B cell (primary cell): ENCODE measurements at regions not wholly inside any gene's neighbourhood (a gene's known extent, or its start where the extent isn't known, plus 50 kb on each side); places are given as distances from the start of the nearest gene placed in this dataset.

ENCODE experiments used
- ATAC-seq: fragments of 200-7000 bp; cut with Tn5 transposase; one replicate; pipeline ENCODE4 v1.10.0; 2021; ENCODE audit warnings: low read depth, mild to moderate bottlenecking, moderate number of reproducible peaks, moderate library complexity
- CTCF ChIA-PET: fragments of 350-600 bp; sonication (Branson Sonifier 250); formaldehyde crosslinking; loops from one replicate; lab custom pipeline; 2021; ENCODE audit warnings: antibody characterized with exemption, inconsistent platforms; lab: Charles Lee
- POLR2A ChIA-PET: fragments of 350-600 bp; sonication (Branson Sonifier 250); formaldehyde crosslinking; loops from one replicate; lab custom pipeline; 2021; ENCODE audit warnings: antibody characterized with exemption; lab: Charles Lee
- DNase-seq: peaks from one replicate; pipeline ENCODE4 v3.0.0; 2013
- H2AFZ ChIP-seq: 2 replicates; pipeline ENCODE4 v1.6.1; 2012; ENCODE audit warnings: mild to moderate bottlenecking, low read depth, low read length; ENCODE audit not compliant: insufficient read depth, poor library complexity, severe bottlenecking
- H3K27ac ChIP-seq, 2 donors: 1 replicate in 1 of 2; 2 replicates in 1 of 2; pipeline ENCODE4 v1.5.1; 2012 to 2013; ENCODE audit warnings: low read length in 2 of 2, mild to moderate bottlenecking in 2 of 2, moderate library complexity in 1 of 2
- H3K27me3 ChIP-seq, 4 experiments: fragments of 200-600 bp in 1 of 4; sonication (generic) in 1 of 4; replicated peaks in 1 of 4; 1 replicate in 2 of 4; 2 replicates in 2 of 4; pipeline versions ENCODE4 v1.6.1 to v1.7.0; 2013 to 2016; ENCODE audit warnings: low read length in 3 of 4, mild to moderate bottlenecking in 2 of 4, mixed read lengths in 1 of 4, moderate library complexity in 1 of 4; ENCODE audit not compliant: insufficient read depth in 4 of 4, control insufficient read depth in 3 of 4; ENCODE audit errors: control extremely low read depth in 1 of 4
- H3K36me3 ChIP-seq, 2 experiments: replicated peaks in 1 of 2; 1 replicate in 1 of 2; 2 replicates in 1 of 2; pipeline versions ENCODE4 v1.6.1 to v1.7.1; 2013; ENCODE audit warnings: low read length in 1 of 2; ENCODE audit not compliant: insufficient read depth in 2 of 2, control insufficient read depth in 1 of 2; ENCODE audit errors: control extremely low read depth in 1 of 2, extremely low read depth in 1 of 2
- H3K4me1 ChIP-seq, 2 donors: fragments of 200-600 bp in 1 of 2; sonication (generic) in 1 of 2; 1 replicate in 1 of 2; 2 replicates in 1 of 2; pipeline versions ENCODE4 v1.5.1 to v1.6.1; 2013 to 2017; ENCODE audit warnings: low read length in 2 of 2; ENCODE audit not compliant: control insufficient read depth in 2 of 2, insufficient read depth in 2 of 2
- H3K4me2 ChIP-seq: replicated peaks from 2 replicates; pipeline ENCODE3; 2012; ENCODE audit warnings: mild to moderate bottlenecking, low read depth, low read length; ENCODE audit not compliant: poor library complexity, severe bottlenecking
- H3K4me3 ChIP-seq, 5 experiments: fragments of 200-600 bp in 1 of 5; sonication (generic) in 1 of 5; 1 replicate in 3 of 5; 2 replicates in 2 of 5; pipeline versions ENCODE4 v1.5.1 to v1.7.0; 2011 to 2016; ENCODE audit warnings: low read length in 4 of 5, mild to moderate bottlenecking in 4 of 5, low read depth in 2 of 5, control low read depth in 1 of 5, moderate library complexity in 1 of 5; ENCODE audit not compliant: insufficient read depth in 1 of 5; ENCODE audit errors: control extremely low read depth in 1 of 5, extremely low read depth in 1 of 5
- H3K79me2 ChIP-seq: fragments of 200-600 bp; sonication (generic); one replicate; pipeline ENCODE4 v1.6.0; 2016; ENCODE audit warnings: low read length; ENCODE audit not compliant: control insufficient read depth, insufficient read depth
- H3K9ac ChIP-seq: fragments of 200-600 bp; sonication (generic); 2 replicates; pipeline ENCODE4 v1.6.1; 2017; ENCODE audit warnings: mild to moderate bottlenecking, low read length, moderate library complexity
- H3K9me3 ChIP-seq, 3 donors: one replicate each; pipeline versions ENCODE4 v1.6.1 to v1.7.1; 2013; ENCODE audit warnings: low read length in 2 of 3; ENCODE audit not compliant: control insufficient read depth in 2 of 3, insufficient read depth in 1 of 3; ENCODE audit errors: control extremely low read depth in 1 of 3
- H4K20me1 ChIP-seq: 2 replicates; pipeline ENCODE4 v1.6.0; 2012; ENCODE audit warnings: mild to moderate bottlenecking, low read length; ENCODE audit not compliant: insufficient read depth, control insufficient read depth, poor library complexity, severe bottlenecking
- H3K27ac Mint-ChIP-seq: one replicate; pipeline ENCODE4 v1.8.0; 2021; ENCODE audit warnings: mixed read lengths
- H3K27me3 Mint-ChIP-seq: one replicate; pipeline ENCODE4 v1.8.0; 2021; ENCODE audit warnings: mixed read lengths
- H3K4me1 Mint-ChIP-seq: one replicate; pipeline ENCODE4 v1.8.0; 2021; ENCODE audit warnings: mixed read lengths
- H3K4me3 Mint-ChIP-seq: one replicate; pipeline ENCODE4 v1.8.0; 2021; ENCODE audit warnings: mixed read lengths
- H3K9me3 Mint-ChIP-seq: one replicate; pipeline ENCODE4 v1.8.0; 2022; ENCODE audit warnings: mixed read lengths; ENCODE audit not compliant: insufficient read depth
- EZH2 ChIP-seq: IDR thresholded peaks from 2 replicates; pipeline ENCODE4 v1.6.1; 2012; ENCODE audit warnings: borderline replicate concordance, low read depth, mild to moderate bottlenecking, moderate library complexity, low read length; ENCODE audit not compliant: insufficient read depth, poor library complexity, severe bottlenecking
- WGBS: methylation state at CpG from one replicate; pipeline ENCODE4 v1.1.5; 2013; ENCODE audit warnings: missing lambda C conversion rate; ENCODE audit not compliant: insufficient coverage; 5-methylcytosine and 5-hydroxymethylcytosine counted together
- intact Hi-C: fragments of 100-400 bp; cut with micrococcal nuclease; formaldehyde crosslinking; loops from one replicate; pipeline ENCODE4 v1.10.0; 2022
- TF ChIP-seq, protein P1 (sequence below): fragments of 200-600 bp; IDR thresholded peaks from one replicate; pipeline ENCODE4 v1.8.0; 2022; ENCODE audit warnings: antibody characterized with exemption, mild to moderate bottlenecking

DNA sequence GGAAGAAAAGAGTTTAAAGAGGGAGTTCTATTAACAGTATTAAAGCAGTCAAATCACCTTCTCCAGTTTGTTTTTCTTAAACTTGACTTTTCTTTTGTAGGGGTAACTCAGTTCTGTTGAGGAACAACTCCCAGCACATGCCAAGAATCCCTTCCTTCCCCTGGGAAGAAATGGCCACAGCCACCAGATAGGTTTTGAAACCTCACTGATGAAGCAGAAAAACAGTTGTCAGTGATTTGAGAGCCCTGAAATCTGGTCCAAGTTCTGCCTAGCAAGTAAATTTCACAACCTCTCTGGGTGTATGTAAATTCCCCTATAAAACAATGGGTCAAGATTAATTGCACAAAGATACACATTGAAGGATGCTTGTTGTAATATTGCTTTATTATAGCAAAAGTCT lies 167.1 kb downstream of the DHX15 start:
- no peak overlapping the region for H3K4me3 Mint-ChIP-seq
- no peak overlapping the region for H3K4me2 ChIP-seq
- H3K79me2 ChIP-seq: no peaks in the 10 kb centered on the region
- no peak overlapping the region for H3K27ac Mint-ChIP-seq
- H2AFZ ChIP-seq: no peak overlapping the region
- DNase-seq: no peak
- peaks cover 11% of the 10 kb centered on the region for H3K27me3 Mint-ChIP-seq
- POLR2A ChIA-PET: no interaction called here
- intact Hi-C loops: loop anchor here (10.0 kb wide), 2 partner anchors 1512 to 2002 kb away; no protein-coding TSS in a partner anchor
- no peak for ATAC-seq
- H3K27me3 ChIP-seq: peaks cover 0 to 7% (median 1%) of the 10 kb centered on the region in 4 experiments
- CTCF ChIA-PET: interaction anchor here (1.1 kb wide), 2 partner anchors 10 to 268 kb away, joined by 3 read pairs; no protein-coding TSS in a partner anchor
- H3K9me3 ChIP-seq: no peaks in the 10 kb centered on the region
- H3K4me3 ChIP-seq: no peak overlapping the region
- no peaks in the 10 kb centered on the region for H4K20me1 ChIP-seq
- no peak for TF ChIP-seq EZH2
- TF ChIP-seq, protein P1, sequence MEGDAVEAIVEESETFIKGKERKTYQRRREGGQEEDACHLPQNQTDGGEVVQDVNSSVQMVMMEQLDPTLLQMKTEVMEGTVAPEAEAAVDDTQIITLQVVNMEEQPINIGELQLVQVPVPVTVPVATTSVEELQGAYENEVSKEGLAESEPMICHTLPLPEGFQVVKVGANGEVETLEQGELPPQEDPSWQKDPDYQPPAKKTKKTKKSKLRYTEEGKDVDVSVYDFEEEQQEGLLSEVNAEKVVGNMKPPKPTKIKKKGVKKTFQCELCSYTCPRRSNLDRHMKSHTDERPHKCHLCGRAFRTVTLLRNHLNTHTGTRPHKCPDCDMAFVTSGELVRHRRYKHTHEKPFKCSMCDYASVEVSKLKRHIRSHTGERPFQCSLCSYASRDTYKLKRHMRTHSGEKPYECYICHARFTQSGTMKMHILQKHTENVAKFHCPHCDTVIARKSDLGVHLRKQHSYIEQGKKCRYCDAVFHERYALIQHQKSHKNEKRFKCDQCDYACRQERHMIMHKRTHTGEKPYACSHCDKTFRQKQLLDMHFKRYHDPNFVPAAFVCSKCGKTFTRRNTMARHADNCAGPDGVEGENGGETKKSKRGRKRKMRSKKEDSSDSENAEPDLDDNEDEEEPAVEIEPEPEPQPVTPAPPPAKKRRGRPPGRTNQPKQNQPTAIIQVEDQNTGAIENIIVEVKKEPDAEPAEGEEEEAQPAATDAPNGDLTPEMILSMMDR: no peak
- H3K9ac ChIP-seq: no peak overlapping the region
- H3K27ac ChIP-seq: no peak overlapping the region
- H3K36me3 ChIP-seq: no peaks in the 10 kb centered on the region
- H3K4me1 ChIP-seq: peaks cover 0 to 3% of the 10 kb centered on the region in 2 donors
- H3K9me3 Mint-ChIP-seq: no peaks in the 10 kb centered on the region
- H3K4me1 Mint-ChIP-seq: peaks cover 2% of the 10 kb centered on the region

GRCh38 chr4:24416293-24416692 lies 168.1 kb downstream of the DHX15 start:
- 94% methylated on average over 5 of the region's 5 CpGs for WGBS
- H3K79me2 ChIP-seq: no peaks in the 10 kb centered on the region
- H3K27me3 ChIP-seq: peaks cover 0 to 7% (median 1%) of the 10 kb centered on the region in 4 experiments
- Mint-ChIP-seq H3K4me1 (peaks cover 2% of the 10 kb centered on the region), H3K27me3 (peaks cover 11% of the 10 kb centered on the region), H3K4me3 (no peak overlapping the region), H3K27ac (no peak overlapping the region), H3K9me3 (no peaks in the 10 kb centered on the region)
- H3K9me3 ChIP-seq: no peaks in the 10 kb centered on the region
- ATAC-seq (no peak), DNase-seq (no peak)
- H3K36me3 ChIP-seq: no peaks in the 10 kb centered on the region
- H3K9ac ChIP-seq: no peak overlapping the region
- no peak overlapping the region for H3K4me3 ChIP-seq
- POLR2A ChIA-PET: no interaction called here
- TF ChIP-seq EZH2: no peak
- no peak overlapping the region for H2AFZ ChIP-seq
- H4K20me1 ChIP-seq: no peaks in the 10 kb centered on the region
- H3K4me1 ChIP-seq: peaks cover 0 to 3% of the 10 kb centered on the region in 2 donors
- H3K4me2 ChIP-seq: no peak overlapping the region
- CTCF ChIA-PET: no interaction called here
- intact Hi-C loops: loop anchor here (10.0 kb wide), 2 partner anchors 1511 to 2001 kb away; no protein-coding TSS in a partner anchor
- H3K27ac ChIP-seq: no peak overlapping the region
